ENCODE measurements at regions not wholly inside any gene's neighbourhood (a gene's known extent, or its start where the extent isn't known, plus 50 kb on each side); places are given as distances from the start of the nearest gene placed in this dataset.

GRCh38 chr3:160139291-160139690, 85.9 kb upstream of the C3orf80 start:
- TF ChIP-seq CTCF (IDR thresholded peaks at IDR 0.05) (no peak), POLR2A (IDR thresholded peaks at IDR 0.05) (no peak), POLR2AphosphoS5 (IDR thresholded peaks at IDR 0.05) (no peak), EP300 (IDR thresholded peaks at IDR 0.05; ENCODE audit: low read depth) (no peak)

Data from transverse colon (tissue), 4 donors.